PC-3 (cell line): ENCODE measurements at regions not wholly inside any gene's neighbourhood (a gene's known extent, or its start where the extent isn't known, plus 50 kb on each side); places are given as distances from the start of the nearest gene placed in this dataset.

Source experiments
- ATAC-seq: fragments of 200-7000 bp; cut with Tn5 transposase; 2 replicates; pipeline ENCODE4 v1.9.1; 2020; ENCODE audit warnings: mild to moderate bottlenecking, moderate library complexity
- BruUV-seq: library from RNA; stranded (reverse); fragments of 400-500 nt; replicated peaks from 2 replicates; lab custom pipeline; 2021; lab: Mats Ljungman, UMichigan
- CTCF ChIA-PET: fragments of 300-600 bp; sonication (Branson Sonifier 250); formaldehyde crosslinking; loops from one replicate; lab custom pipeline; 2022; ENCODE audit warnings: antibody characterized with exemption; lab: Charles Lee
- POLR2A ChIA-PET: fragments of 300-600 bp; sonication (Branson Sonifier 250); formaldehyde crosslinking; loops from one replicate; lab custom pipeline; 2022; ENCODE audit warnings: antibody characterized with exemption; ENCODE audit not compliant: unreplicated experiment; lab: Charles Lee
- DNase-seq: peaks from one replicate; pipeline ENCODE4 v3.0.0-alpha.2; 2015
- H2AFZ ChIP-seq: fragments of 300-600 bp; sonication (generic); 2 replicates; pipeline ENCODE4 v1.6.0; 2016; ENCODE audit warnings: antibody characterized with exemption, low read length
- H3F3A ChIP-seq: fragments of 300-600 bp; sonication (generic); one replicate; pipeline ENCODE4 v1.6.0; 2017; ENCODE audit warnings: antibody characterized with exemption, low read length, control low read depth, mild to moderate bottlenecking; ENCODE audit not compliant: unreplicated experiment
- H3K27ac ChIP-seq: fragments of 300-600 bp; sonication (generic); 2 replicates; pipeline ENCODE4 v1.5.1; 2016; ENCODE audit warnings: mild to moderate bottlenecking, low read length
- H3K27me3 ChIP-seq: fragments of 300-600 bp; sonication (generic); 2 replicates; pipeline ENCODE4 v1.6.1; 2016; ENCODE audit warnings: low read length, mixed read lengths
- H3K36me3 ChIP-seq: fragments of 300-600 bp; sonication (generic); 2 replicates; pipeline ENCODE4 v1.6.1; 2016; ENCODE audit warnings: low read depth, mixed run types, low read length, mixed read lengths
- H3K4me1 ChIP-seq: fragments of 300-600 bp; sonication (generic); 2 replicates; pipeline ENCODE4 v1.5.1; 2016; ENCODE audit warnings: low read length; ENCODE audit not compliant: insufficient read depth
- H3K4me2 ChIP-seq: fragments of 300-600 bp; sonication (generic); 2 replicates; pipeline ENCODE4 v1.6.0; 2016; ENCODE audit warnings: low read length
- H3K4me3 ChIP-seq: fragments of 300-600 bp; sonication (generic); 2 replicates; pipeline ENCODE4 v1.5.1; 2016; ENCODE audit warnings: mild to moderate bottlenecking, low read length, mixed read lengths
- H3K79me2 ChIP-seq: fragments of 300-600 bp; sonication (generic); 2 replicates; pipeline ENCODE4 v1.6.1; 2017; ENCODE audit warnings: low read length, mixed read lengths
- H3K9ac ChIP-seq: fragments of 300-600 bp; sonication (generic); 2 replicates; pipeline ENCODE4 v1.6.0; 2016; ENCODE audit warnings: mild to moderate bottlenecking, low read length
- H3K9me2 ChIP-seq: fragments of 300-600 bp; sonication (generic); replicated peaks from 2 replicates; pipeline ENCODE4 v1.6.1; 2016; ENCODE audit warnings: mixed run types, low read length, mixed read lengths
- H3K9me3 ChIP-seq: fragments of 300-600 bp; sonication (generic); 2 replicates; pipeline ENCODE4 v1.6.1; 2016; ENCODE audit warnings: low read length, mixed read lengths
- H4K20me1 ChIP-seq: fragments of 300-600 bp; sonication (generic); 2 replicates; pipeline ENCODE4 v1.6.1; 2016; ENCODE audit warnings: low read length, mixed read lengths
- CTCF ChIP-seq: fragments of 300-600 bp; sonication (generic); conservative IDR thresholded peaks from 2 replicates; pipeline ENCODE4 v1.5.1; 2017; ENCODE audit warnings: antibody characterized with exemption, low read depth, mild to moderate bottlenecking, low read length
- EZH2 ChIP-seq: fragments of 300-600 bp; sonication (generic); IDR thresholded peaks from one replicate; pipeline ENCODE4 v1.6.1; 2017; ENCODE audit warnings: antibody characterized with exemption, mild to moderate bottlenecking, low read length; ENCODE audit not compliant: unreplicated experiment
- EZH2phosphoT487 ChIP-seq: fragments of 300-600 bp; sonication (generic); IDR thresholded peaks from 2 replicates; pipeline ENCODE4 v1.6.1; 2018; ENCODE audit warnings: mild to moderate bottlenecking, antibody characterized with exemption, low read length, borderline replicate concordance
- intact Hi-C: fragments of 100-400 bp; cut with micrococcal nuclease; formaldehyde crosslinking; loops from 2 replicates; pipeline ENCODE4 v1.9.0; 2023

GRCh38 chr9:102405218-102405867, 589.8 kb upstream of the CYLC2 start:
- H3K79me2 ChIP-seq: no peaks in the 10 kb centered on the region
- no peaks in the 10 kb centered on the region for H3K36me3 ChIP-seq
- no peaks in the 10 kb centered on the region for H3K9me3 ChIP-seq
- no peaks in the 10 kb centered on the region for H3K9me2 ChIP-seq
- ChIA-PET POLR2A (no interaction called here), CTCF (no interaction called here)
- intact Hi-C loops: no loop called here
- no peak overlapping the region for H3K27ac ChIP-seq
- no peaks in the 10 kb centered on the region for H3K4me1 ChIP-seq
- H3K4me3 ChIP-seq: no peak overlapping the region
- DNase-seq: no peak
- no peaks in the 10 kb centered on the region for H3K27me3 ChIP-seq
- BruUV-seq: no TSS peak
- H2AFZ ChIP-seq: no peak overlapping the region
- no peaks in the 10 kb centered on the region for H3F3A ChIP-seq
- H4K20me1 ChIP-seq: no peaks in the 10 kb centered on the region
- TF ChIP-seq EZH2 (no peak), CTCF (no peak), EZH2phosphoT487 (no peak)
- H3K4me2 ChIP-seq: no peak overlapping the region
- no peak for ATAC-seq
- no peak overlapping the region for H3K9ac ChIP-seq

GRCh38 chr9:102403514-102403913, 591.6 kb upstream of the CYLC2 start:
- BruUV-seq: no TSS peak
- ATAC-seq: no peak
- CTCF ChIA-PET: no interaction called here

More at GRCh38 chr9:102403514-102403913, 591.6 kb upstream of the CYLC2 start:
- Histone ChIP-seq H2AFZ (no peak overlapping the region), H3K4me1 (no peaks in the 10 kb centered on the region), H3K27me3 (no peaks in the 10 kb centered on the region), H3K9me2 (no peaks in the 10 kb centered on the region), H3K79me2 (no peaks in the 10 kb centered on the region), H3F3A (no peaks in the 10 kb centered on the region), H3K4me3 (no peak overlapping the region), H3K9me3 (no peaks in the 10 kb centered on the region), H3K9ac (no peak overlapping the region), H3K4me2 (no peak overlapping the region), H4K20me1 (no peaks in the 10 kb centered on the region), H3K36me3 (no peaks in the 10 kb centered on the region), H3K27ac (no peak overlapping the region)
- POLR2A ChIA-PET: no interaction called here
- DNase-seq: no peak
- intact Hi-C loops: no loop called here
- no peak for TF ChIP-seq CTCF
- no peak for TF ChIP-seq EZH2
- TF ChIP-seq EZH2phosphoT487: no peak
